Ovary (tissue), 7 donors: ENCODE measurements at regions not wholly inside any gene's neighbourhood (a gene's known extent, or its start where the extent isn't known, plus 50 kb on each side); places are given as distances from the start of the nearest gene placed in this dataset.

Source experiments
- DNase-seq, 5 donors: peaks; one replicate each; pipeline ENCODE4 v3.0.0-alpha.2; 2019 to 2020
- H3K27ac ChIP-seq, 2 donors: fragments of 200-600 bp; one replicate each; pipeline versions ENCODE4 v1.5.1 to v1.8.0; 2019 to 2022
- H3K27me3 ChIP-seq: fragments of 200-600 bp; one replicate; pipeline ENCODE4 v1.8.0; 2022
- H3K36me3 ChIP-seq: fragments of 200-600 bp; sonication (generic); one replicate; pipeline ENCODE4 v1.5.1; 2019
- H3K4me1 ChIP-seq: one replicate; pipeline ENCODE4 v1.8.1; 2013; ENCODE audit warnings: mild to moderate bottlenecking, moderate library complexity; ENCODE audit not compliant: insufficient read depth
- H3K4me3 ChIP-seq: fragments of 200-600 bp; sonication (generic); one replicate; pipeline ENCODE4 v1.5.1; 2017
- H3K9me3 ChIP-seq, 2 donors: fragments of 200-600 bp in 1 of 2; sonication (generic) in 1 of 2; one replicate each; pipeline versions ENCODE4 v1.5.1 to v1.8.1; 2013 to 2019; ENCODE audit warnings: mild to moderate bottlenecking in 1 of 2, moderate library complexity in 1 of 2
- EP300 ChIP-seq: sonication (generic); formaldehyde crosslinking; IDR thresholded peaks from one replicate; pipeline ENCODE4 v1.6.1; 2017; ENCODE audit warnings: antibody characterized with exemption
- POLR2A ChIP-seq: fragments of 450-650 bp; IDR thresholded peaks from one replicate; pipeline ENCODE4 v1.6.1; 2017; ENCODE audit warnings: antibody characterized with exemption, mild to moderate bottlenecking, moderate library complexity
- WGBS, 3 donors: extraction: QIAGEN DNeasy Blood & Tissue Kit in 1 of 3; methylation state at CpG; one replicate each; pipeline versions ENCODE4 v1.1.5 to v1.1.7; 2013 to 2017; 5-methylcytosine and 5-hydroxymethylcytosine counted together
- intact Hi-C, 4 donors: fragments of 100-400 bp; cut with DNase I; formaldehyde crosslinking; loops; one replicate each; pipeline versions ENCODE4 v1.11.0 to v1.15.1; 2022 to 2023
- TF ChIP-seq, protein P1 (sequence below), 3 donors: fragments of 450-650 bp in 2 of 3; fragments of 200-600 bp in 1 of 3; IDR thresholded peaks; one replicate each; pipeline versions ENCODE4 v1.5.1 to v1.8.0; 2016 to 2022; ENCODE audit warnings: antibody characterized with exemption in 3 of 3, mild to moderate bottlenecking in 1 of 3
- donor health status: DM: no; HTN: no; CAD: no; lungs with moderate emphysema.
- donor health status: DM: no; HTN: no; CAD: no.
- donor health status: Bipolar disorder and iron deficiency.
- donor health status: DM: no; HTN: no; CAD: no.
- donor health status: DM: yes; HTN: yes; CAD: no.

DNA sequence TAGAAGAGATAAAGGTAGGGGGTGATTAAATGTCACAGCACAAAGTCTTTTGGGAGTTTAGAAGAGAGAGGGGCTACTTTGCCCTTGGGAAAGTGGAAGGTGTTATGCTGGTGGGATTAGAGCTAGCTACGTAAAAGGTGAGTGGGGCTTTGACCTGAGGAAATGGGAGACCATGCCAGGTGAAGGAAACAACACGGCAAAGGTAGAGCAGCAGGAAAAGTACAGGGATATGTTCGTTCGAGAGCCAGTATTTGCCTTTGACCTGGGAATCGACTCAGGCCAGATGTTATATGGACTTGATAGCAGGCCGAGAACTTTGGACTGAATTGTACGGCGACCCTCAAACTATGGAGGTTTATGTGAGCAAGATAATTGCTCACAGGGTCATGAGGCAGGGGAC, 55.7 kb upstream of the ACKR3 start:
- intact Hi-C loops: loop anchor here in 2 of 4 donors (5.0 kb wide), 2 partner anchors 513 to 548 kb away; no protein-coding TSS in a partner anchor
- Histone ChIP-seq H3K27me3 (no peaks in the 10 kb centered on the region), H3K4me1 (no peaks in the 10 kb centered on the region), H3K36me3 (no peaks in the 10 kb centered on the region), H3K9me3 (no peaks in the 10 kb centered on the region), H3K27ac (no peak overlapping the region), H3K4me3 (no peak overlapping the region)
- no peak for DNase-seq
- no peak for TF ChIP-seq POLR2A
- WGBS, 3 donors: 93 to 95% (median 95%) methylated on average over 8 of the region's 8 CpGs

DNA sequence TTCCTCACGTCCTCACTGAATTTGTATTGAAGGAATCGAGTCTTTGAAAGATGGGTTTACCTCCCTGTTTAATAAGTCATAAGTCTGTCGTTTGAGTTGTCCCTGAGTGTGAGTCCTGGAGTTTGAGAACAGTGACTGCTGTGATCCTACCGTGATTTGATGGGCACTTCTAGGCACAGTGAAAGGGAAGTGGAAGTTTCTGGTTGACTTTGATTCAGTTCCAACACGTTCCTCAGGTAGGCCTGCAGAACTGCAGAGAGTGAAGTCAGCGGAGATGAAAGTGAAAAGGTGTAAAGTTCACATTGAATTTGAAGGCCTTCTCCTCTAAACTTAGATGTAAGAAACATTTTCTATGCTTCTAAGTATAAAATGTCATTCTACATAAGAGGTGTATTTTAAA, 52.9 kb upstream of the ACKR3 start:
- H3K4me1 ChIP-seq: no peaks in the 10 kb centered on the region
- intact Hi-C loops: no loop called here
- H3K27me3 ChIP-seq: no peaks in the 10 kb centered on the region
- H3K9me3 ChIP-seq: no peaks in the 10 kb centered on the region
- no peaks in the 10 kb centered on the region for H3K36me3 ChIP-seq
- no peak overlapping the region for H3K27ac ChIP-seq
- DNase-seq: no peak
- TF ChIP-seq EP300: no peak
- TF ChIP-seq POLR2A: no peak
- TF ChIP-seq, protein P1, sequence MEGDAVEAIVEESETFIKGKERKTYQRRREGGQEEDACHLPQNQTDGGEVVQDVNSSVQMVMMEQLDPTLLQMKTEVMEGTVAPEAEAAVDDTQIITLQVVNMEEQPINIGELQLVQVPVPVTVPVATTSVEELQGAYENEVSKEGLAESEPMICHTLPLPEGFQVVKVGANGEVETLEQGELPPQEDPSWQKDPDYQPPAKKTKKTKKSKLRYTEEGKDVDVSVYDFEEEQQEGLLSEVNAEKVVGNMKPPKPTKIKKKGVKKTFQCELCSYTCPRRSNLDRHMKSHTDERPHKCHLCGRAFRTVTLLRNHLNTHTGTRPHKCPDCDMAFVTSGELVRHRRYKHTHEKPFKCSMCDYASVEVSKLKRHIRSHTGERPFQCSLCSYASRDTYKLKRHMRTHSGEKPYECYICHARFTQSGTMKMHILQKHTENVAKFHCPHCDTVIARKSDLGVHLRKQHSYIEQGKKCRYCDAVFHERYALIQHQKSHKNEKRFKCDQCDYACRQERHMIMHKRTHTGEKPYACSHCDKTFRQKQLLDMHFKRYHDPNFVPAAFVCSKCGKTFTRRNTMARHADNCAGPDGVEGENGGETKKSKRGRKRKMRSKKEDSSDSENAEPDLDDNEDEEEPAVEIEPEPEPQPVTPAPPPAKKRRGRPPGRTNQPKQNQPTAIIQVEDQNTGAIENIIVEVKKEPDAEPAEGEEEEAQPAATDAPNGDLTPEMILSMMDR (IDR thresholded peaks at IDR 0.05): no peak
- WGBS, 3 donors: 92 to 97% (median 93%) methylated on average over 6 of the region's 6 CpGs
- H3K4me3 ChIP-seq: no peak overlapping the region

DNA sequence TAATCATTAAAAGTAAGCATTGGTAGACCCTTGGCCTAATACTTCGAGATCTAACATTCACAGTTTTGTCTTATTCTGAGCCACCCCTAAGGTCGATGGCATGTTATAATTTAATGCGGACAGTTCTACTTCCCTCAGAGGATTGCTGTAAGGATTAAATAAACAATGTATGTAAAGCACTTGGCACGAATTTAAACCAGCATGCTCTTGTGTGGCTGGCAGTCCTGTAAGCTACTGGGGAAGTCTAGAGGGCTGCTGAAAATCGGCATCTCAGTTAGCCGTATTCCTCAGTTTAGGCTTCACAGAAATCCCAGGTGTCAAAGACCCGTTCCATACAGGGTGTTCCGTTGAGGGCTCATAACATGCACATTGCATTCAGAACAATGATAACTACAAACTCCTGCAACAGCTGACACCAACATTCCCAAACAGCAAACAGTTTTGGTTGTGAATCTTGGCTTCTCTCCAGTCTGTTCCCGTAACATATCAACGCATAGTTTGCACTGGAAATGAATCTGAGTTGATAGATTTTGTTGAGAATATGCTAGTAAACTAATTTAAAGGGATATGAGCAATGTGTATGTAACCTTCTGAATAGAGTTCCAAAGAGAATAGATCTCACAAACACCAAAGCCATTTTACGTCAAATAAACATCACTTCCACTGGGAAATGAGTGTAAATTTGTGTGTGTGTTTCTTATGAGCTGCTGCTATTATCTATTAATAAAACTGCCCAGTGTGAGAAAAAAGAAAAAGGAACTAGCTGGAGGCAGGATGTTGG, 52.2 kb upstream of the ACKR3 start:
- Histone ChIP-seq H3K36me3 (no peaks in the 10 kb centered on the region), H3K27me3 (no peaks in the 10 kb centered on the region), H3K9me3 (no peaks in the 10 kb centered on the region), H3K4me1 (no peaks in the 10 kb centered on the region), H3K27ac (no peak overlapping the region), H3K4me3 (no peak overlapping the region)
- 30 to 47% (median 38%) methylated on average over 11 of the region's 11 CpGs for WGBS, 3 donors
- DNase-seq: no peak
- TF ChIP-seq, protein P1 (IDR thresholded peaks at IDR 0.05): no peak
- TF ChIP-seq POLR2A (no peak), EP300 (no peak)
- intact Hi-C loops: no loop called here
